Loucy (cell line): ENCODE measurements at regions not wholly inside any gene's neighbourhood (a gene's known extent, or its start where the extent isn't known, plus 50 kb on each side); places are given as distances from the start of the nearest gene placed in this dataset.
"Not testable (repeated sequence)": the region's sequence is repeated elsewhere in the genome, so short reads cannot be mapped to it uniquely, and the experiment has no call there.

Experiments used
- CTCF ChIP-seq: fragments of 200-600 bp; sonication (generic); conservative IDR thresholded peaks from 2 replicates; pipeline ENCODE4 v1.5.1; 2014; ENCODE audit warnings: mild to moderate bottlenecking, antibody characterized with exemption, low read length
- EZH2phosphoT487 ChIP-seq: fragments of 200-600 bp; IDR thresholded peaks from 2 replicates; pipeline ENCODE4 v1.6.1; 2018; ENCODE audit warnings: antibody characterized with exemption, mild to moderate bottlenecking, moderate library complexity, borderline replicate concordance

- TF ChIP-seq CTCF, EZH2phosphoT487: not testable (repeated sequence)
Measured at GRCh38 chr15:24505216-24505615, 170.4 kb upstream of the NPAP1 start.
